ENCODE measurements at regions not wholly inside any gene's neighbourhood (a gene's known extent, or its start where the extent isn't known, plus 50 kb on each side); places are given as distances from the start of the nearest gene placed in this dataset.
A peak's percentile ranks its signal among the peaks of the same experiment; 100 is the strongest.

DNA sequence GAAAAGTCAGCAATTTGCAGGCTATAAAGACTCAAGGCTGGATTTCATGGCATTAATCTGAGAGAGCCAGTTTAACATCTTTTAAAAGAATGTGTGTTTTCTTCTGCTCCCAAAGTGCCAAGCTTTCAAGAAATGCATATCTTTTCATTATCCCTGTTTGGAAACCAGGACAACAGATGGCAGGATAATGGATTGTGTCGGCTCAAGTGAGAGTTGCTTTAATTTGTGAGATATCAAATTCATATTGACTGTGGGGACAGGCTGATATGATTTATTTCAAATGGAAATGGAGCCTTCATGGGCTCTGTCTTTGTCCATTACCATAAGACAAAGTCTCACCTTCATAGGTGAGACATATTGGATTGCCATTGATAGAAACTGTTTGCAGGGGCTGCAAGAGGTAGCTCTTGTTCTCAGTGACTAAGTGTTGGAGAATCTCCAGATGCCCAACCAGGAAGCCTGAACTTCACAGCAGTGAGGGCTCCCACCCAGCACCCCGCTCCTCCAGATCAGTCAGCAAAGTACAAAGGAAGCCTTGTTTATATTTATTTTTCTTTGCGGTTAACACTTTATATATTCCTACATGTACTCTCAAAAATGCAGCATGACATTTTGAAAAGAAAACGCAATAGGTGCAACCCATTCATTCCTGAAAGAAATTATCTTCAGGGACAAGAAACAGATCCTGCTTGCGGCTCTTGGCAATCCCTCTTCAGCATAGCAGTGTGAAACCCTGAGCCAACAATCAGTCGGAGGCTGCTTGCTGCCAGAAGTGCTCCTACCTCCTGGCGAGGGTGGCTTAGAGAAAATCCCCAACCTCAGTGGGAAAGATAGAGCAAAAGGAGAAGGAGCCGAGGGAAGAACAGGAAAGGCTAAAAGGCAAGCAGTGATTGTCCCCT is 65.8 kb upstream of the ATL2 start:
- H3K4me2 ChIP-seq (ENCODE audit: low read depth, low read length) = peak overlapping the region; percentile 16; the same call in 1 of the 2 replicates
- intact Hi-C loops (cut with micrococcal nuclease; ENCODE audit: unreplicated experiment) (no loop called here), in situ Hi-C loops (cut with HindIII; ENCODE audit: extremely low pct_ligation_motif_present, low pct_unique_long_range_greater_than_20kb) (no loop called here)
- ChIA-PET CTCF (ENCODE audit: low intra/inter-chr PET ratio, low total read pairs) (no interaction called here), POLR2A (interaction anchor here (0.6 kb wide), 1 partner anchor 204 kb away, joined by 3 read pairs; no protein-coding TSS in a partner anchor)
- WGBS (ENCODE audit: low lambda C conversion rate) = 18% methylated on average over 8 of the region's 8 CpGs
- H3K9ac ChIP-seq (ENCODE audit: insufficient read depth, low read depth, low read length) = no peak overlapping the region
- no peaks in the 10 kb centered on the region for H3K36me3 ChIP-seq (replicated peaks in 1 of 2; ENCODE audit: control insufficient read depth in 1 of 2, insufficient read depth in 2 of 2, low read length in 2 of 2)
- FAIRE-seq (no peak), DNase-seq (ENCODE audit: low spot score) (no peak), ATAC-seq (peak; percentile 41)
- no peak overlapping the region for H2AFZ ChIP-seq (ENCODE audit: low read length)
- H3K27ac ChIP-seq (ENCODE audit: extremely low read length, insufficient read depth, low read length) = no peak overlapping the region
- no peaks in the 10 kb centered on the region for H4K20me1 ChIP-seq (ENCODE audit: insufficient read depth, low read length)
- no peaks in the 10 kb centered on the region for H3K79me2 ChIP-seq (ENCODE audit: insufficient read depth, low read length)
- TF ChIP-seq FOSL2 (CRISPR knock-in tag; IDR thresholded peaks at IDR 0.05) (peak; percentile 69), NCOR1 (IDR thresholded peaks at IDR 0.05; ENCODE audit: borderline replicate concordance, low read length) (no peak), ZNF224 (CRISPR knock-in tag; IDR thresholded peaks at IDR 0.05) (no peak), ELF3 (CRISPR knock-in tag; IDR thresholded peaks at IDR 0.05) (0 out of 2 replicates have a peak, but pooled peaks have one; percentile 17), TBX3 (IDR thresholded peaks at IDR 0.05; ENCODE audit: borderline replicate concordance) (peak; percentile 40; the same call in 1 of the 2 replicates), CENPX (CRISPR knock-in tag; IDR thresholded peaks at IDR 0.05) (no peak), ZNF577 (CRISPR knock-in tag; IDR thresholded peaks at IDR 0.05; ENCODE audit: borderline replicate concordance, low read depth) (no peak)
- TF ChIP-seq, protein P1, sequence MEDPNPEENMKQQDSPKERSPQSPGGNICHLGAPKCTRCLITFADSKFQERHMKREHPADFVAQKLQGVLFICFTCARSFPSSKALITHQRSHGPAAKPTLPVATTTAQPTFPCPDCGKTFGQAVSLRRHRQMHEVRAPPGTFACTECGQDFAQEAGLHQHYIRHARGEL (CRISPR knock-in tag; IDR thresholded peaks at IDR 0.05) = no peak
- TF ChIP-seq, protein P2, sequence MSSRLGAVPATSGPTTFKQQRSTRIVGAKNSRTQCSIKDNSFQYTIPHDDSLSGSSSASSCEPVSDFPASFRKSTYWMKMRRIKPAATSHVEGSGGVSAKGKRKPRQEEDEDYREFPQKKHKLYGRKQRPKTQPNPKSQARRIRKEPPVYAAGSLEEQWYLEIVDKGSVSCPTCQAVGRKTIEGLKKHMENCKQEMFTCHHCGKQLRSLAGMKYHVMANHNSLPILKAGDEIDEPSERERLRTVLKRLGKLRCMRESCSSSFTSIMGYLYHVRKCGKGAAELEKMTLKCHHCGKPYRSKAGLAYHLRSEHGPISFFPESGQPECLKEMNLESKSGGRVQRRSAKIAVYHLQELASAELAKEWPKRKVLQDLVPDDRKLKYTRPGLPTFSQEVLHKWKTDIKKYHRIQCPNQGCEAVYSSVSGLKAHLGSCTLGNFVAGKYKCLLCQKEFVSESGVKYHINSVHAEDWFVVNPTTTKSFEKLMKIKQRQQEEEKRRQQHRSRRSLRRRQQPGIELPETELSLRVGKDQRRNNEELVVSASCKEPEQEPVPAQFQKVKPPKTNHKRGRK (CRISPR knock-in tag; IDR thresholded peaks at IDR 0.05) = peak; percentile 31; the same call in 1 of the 2 replicates
- H3K4me1 ChIP-seq (ENCODE audit: insufficient read depth, low read length) = peaks cover 40% of the 10 kb centered on the region
- BruUV-seq (replicated peaks) = no TSS peak
- H3K9me3 ChIP-seq (ENCODE audit: low read length) = no peaks in the 10 kb centered on the region
- H3K4me3 ChIP-seq (replicated peaks in 1 of 3; ENCODE audit: insufficient read depth in 1 of 3, low read depth in 2 of 3, low read length in 3 of 3) = no peak overlapping the region
- peaks cover 0 to 19% of the 10 kb centered on the region in 2 experiments; a peak in 3 of 5 replicates for H3K27me3 ChIP-seq (ENCODE audit: control insufficient read depth in 1 of 2, insufficient read depth in 2 of 2, low read length in 2 of 2)
